Endothelial cell of umbilical vein (primary cell): ENCODE measurements at regions not wholly inside any gene's neighbourhood (a gene's known extent, or its start where the extent isn't known, plus 50 kb on each side); places are given as distances from the start of the nearest gene placed in this dataset.

Experiments used
- BruUV-seq: library from RNA; stranded (reverse); fragments of 400-500 nt; replicated peaks from 2 replicates; lab custom pipeline; 2021; lab: Mats Ljungman, UMichigan
- CTCF ChIA-PET: fragments of 300-600, 350-600 bp; sonication (Branson Sonifier 250); formaldehyde crosslinking; loops from one replicate; lab custom pipeline; 2021; ENCODE audit warnings: antibody characterized with exemption, inconsistent platforms; lab: Charles Lee
- POLR2A ChIA-PET: fragments of 300-600, 350-600 bp; sonication (Branson Sonifier 250); formaldehyde crosslinking; loops from one replicate; lab custom pipeline; 2021; ENCODE audit warnings: antibody characterized with exemption, inconsistent platforms; lab: Charles Lee
- DNase-seq: peaks from one replicate; pipeline ENCODE4 v3.0.0-alpha.2; 2011; ENCODE audit warnings: low read depth, low spot score
- FAIRE-seq: peaks from 2 replicates; lab custom pipeline; 2011; peaks lifted over from hg19 to GRCh38; lab: Jason Lieb, UNC
- H2AFZ ChIP-seq: 2 replicates; pipeline ENCODE4 v1.6.0; 2012; ENCODE audit warnings: low read depth, low read length, control low read depth, inconsistent platforms
- H3K27ac ChIP-seq: 2 replicates; pipeline ENCODE4 v1.5.1; 2011; ENCODE audit warnings: low read depth, mild to moderate bottlenecking, control low read depth, low read length, moderate library complexity; ENCODE audit not compliant: insufficient read depth
- H3K27me3 ChIP-seq, 2 experiments: 2 replicates each; pipeline versions ENCODE4 v1.6.0 to v1.6.1; 2011; ENCODE audit warnings: low read length in 2 of 2, mixed read lengths in 1 of 2; ENCODE audit not compliant: control insufficient read depth in 2 of 2, insufficient read depth in 2 of 2
- H3K36me3 ChIP-seq, 2 experiments: 2 replicates in 1 of 2; 3 replicates in 1 of 2; pipeline ENCODE4 v1.5.1; 2011; ENCODE audit warnings: low read length in 2 of 2, mild to moderate bottlenecking in 1 of 2, moderate library complexity in 1 of 2; ENCODE audit not compliant: control insufficient read depth in 2 of 2, insufficient read depth in 2 of 2; ENCODE audit errors: extremely low read depth in 1 of 2
- H3K4me1 ChIP-seq: 3 replicates; pipeline ENCODE4 v1.5.1; 2011; ENCODE audit warnings: mild to moderate bottlenecking, low read length; ENCODE audit not compliant: control insufficient read depth, insufficient read depth; ENCODE audit errors: extremely low read depth
- H3K4me2 ChIP-seq: 2 replicates; pipeline ENCODE4 v1.6.1; 2011; ENCODE audit warnings: low read length, control low read depth, mixed read lengths; ENCODE audit not compliant: insufficient read depth
- H3K4me3 ChIP-seq, 3 experiments: fragments of 200-600 bp in 1 of 3; sonication (generic), shearing (Covaris generic) in 1 of 3; replicated peaks in 1 of 3; 2 replicates each; pipeline ENCODE4 v1.5.1; 2011 to 2016; ENCODE audit warnings: control low read depth in 3 of 3, low read length in 3 of 3, mild to moderate bottlenecking in 2 of 3, inconsistent platforms in 1 of 3, low read depth in 1 of 3, moderate library complexity in 1 of 3; ENCODE audit not compliant: insufficient read depth in 1 of 3
- H3K79me2 ChIP-seq: 2 replicates; pipeline ENCODE4 v1.6.0; 2012; ENCODE audit warnings: low read length, inconsistent platforms; ENCODE audit not compliant: control insufficient read depth, insufficient read depth
- H3K9ac ChIP-seq: replicated peaks from 2 replicates; pipeline ENCODE3; 2011; ENCODE audit warnings: low read length, control low read depth; ENCODE audit not compliant: insufficient read depth; ENCODE audit errors: extremely low read depth
- H3K9me1 ChIP-seq: replicated peaks from 3 replicates; pipeline ENCODE4 v1.6.0; 2011; ENCODE audit warnings: mild to moderate bottlenecking, low read length; ENCODE audit not compliant: control insufficient read depth, insufficient read depth; ENCODE audit errors: extremely low read depth
- H3K9me3 ChIP-seq: replicated peaks from 2 replicates; pipeline ENCODE4 v1.5.1; 2012; ENCODE audit warnings: low read length, inconsistent platforms; ENCODE audit not compliant: control insufficient read depth, insufficient read depth
- H4K20me1 ChIP-seq: replicated peaks from 2 replicates; pipeline ENCODE3; 2011; ENCODE audit warnings: mild to moderate bottlenecking, low read length; ENCODE audit not compliant: control insufficient read depth, insufficient read depth; ENCODE audit errors: extremely low read depth
- EZH2 ChIP-seq: IDR thresholded peaks from 2 replicates; pipeline ENCODE4 v1.6.1; 2012; ENCODE audit warnings: borderline replicate concordance, low read depth, mild to moderate bottlenecking, moderate library complexity, low read length, inconsistent platforms; ENCODE audit not compliant: severe bottlenecking
- FOS ChIP-seq: IDR thresholded peaks from 2 replicates; pipeline ENCODE4 v1.6.1; 2011; ENCODE audit warnings: mild to moderate bottlenecking, low read length, moderate library complexity, borderline replicate concordance; ENCODE audit not compliant: insufficient read depth
- GATA2 ChIP-seq: IDR thresholded peaks from 2 replicates; pipeline ENCODE4 v1.7.0; 2011; ENCODE audit warnings: low read depth, mild to moderate bottlenecking, moderate library complexity, mixed read lengths, low read length; ENCODE audit not compliant: insufficient read length, insufficient read depth
- JUN ChIP-seq: IDR thresholded peaks from 2 replicates; pipeline ENCODE4 v1.6.1; 2011; ENCODE audit warnings: borderline replicate concordance, low read depth; ENCODE audit not compliant: insufficient read length, insufficient read depth
- MYC ChIP-seq: IDR thresholded peaks from one replicate; pipeline ENCODE4 v1.6.1; 2011; ENCODE audit warnings: mild to moderate bottlenecking, low read depth, low read length
- POLR2A ChIP-seq: IDR thresholded peaks from 2 replicates; pipeline ENCODE4 v1.6.1; 2012; ENCODE audit warnings: low read depth, mild to moderate bottlenecking, control low read depth, low read length
- POLR2AphosphoS5 ChIP-seq: IDR thresholded peaks from 2 replicates; pipeline ENCODE4 v1.6.1; 2012; ENCODE audit warnings: low read depth, mild to moderate bottlenecking, control low read depth, low read length, moderate library complexity; ENCODE audit not compliant: insufficient read depth
- dilution Hi-C: fragments of 300-500 bp; cut with MboI; formaldehyde crosslinking; loops from one replicate; pipeline ENCODE4 v1.15.0; 2019; ENCODE audit warnings: low sequenced_read_pairs; ENCODE audit not compliant: extremely low pct_ligation_motif_present
- intact Hi-C: fragments of 100-400 bp; cut with micrococcal nuclease; formaldehyde crosslinking; loops from one replicate; pipeline ENCODE4 v1.10.0; 2022
- TF ChIP-seq, protein P1 (sequence below), 2 donors: IDR thresholded peaks; 1 replicate in 1 of 2; 2 replicates in 1 of 2; pipeline ENCODE4 v1.5.1; 2011; ENCODE audit warnings: low read length in 2 of 2, mild to moderate bottlenecking in 2 of 2, moderate library complexity in 2 of 2, control low read depth in 1 of 2, inconsistent platforms in 1 of 2, low read depth in 1 of 2; ENCODE audit not compliant: insufficient read depth in 1 of 2; ENCODE audit errors: extremely low read depth in 1 of 2
- TF ChIP-seq, protein P2 (sequence below): IDR thresholded peaks from 2 replicates; pipeline ENCODE4 v1.6.1; 2011; ENCODE audit not compliant: insufficient read depth, insufficient read length

DNA sequence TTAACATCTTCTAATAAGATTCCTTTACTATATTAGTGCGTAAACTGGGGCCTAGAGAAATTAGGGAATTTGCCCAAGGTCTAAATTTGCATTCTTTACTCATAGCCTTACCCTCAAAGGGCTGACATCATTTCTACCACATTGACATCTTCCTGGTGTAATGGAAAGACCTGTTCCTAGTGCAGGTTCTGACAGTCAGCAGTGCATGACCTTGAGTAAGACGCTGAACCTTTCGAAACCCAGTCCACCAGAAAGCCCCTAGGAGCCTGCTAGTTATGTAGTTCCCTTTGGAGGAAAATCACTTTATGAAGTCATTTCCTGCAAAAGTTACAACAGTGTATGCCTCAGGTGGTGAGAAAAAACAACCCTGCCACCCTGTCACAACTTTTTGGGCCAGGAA is 388.3 kb downstream of the TNS1 start:
- H3K27ac ChIP-seq, result no peak overlapping the region
- no peak overlapping the region for H3K4me3 ChIP-seq
- ChIA-PET CTCF (no interaction called here), POLR2A (no interaction called here)
- no peaks in the 10 kb centered on the region for H3K9me3 ChIP-seq
- H3K4me1 ChIP-seq, result no peaks in the 10 kb centered on the region
- no peaks in the 10 kb centered on the region for H3K9me1 ChIP-seq
- H3K9ac ChIP-seq, result no peak overlapping the region
- BruUV-seq, result no TSS peak
- no peaks in the 10 kb centered on the region for H3K27me3 ChIP-seq
- H3K4me2 ChIP-seq, result no peak overlapping the region
- no peaks in the 10 kb centered on the region for H3K36me3 ChIP-seq
- intact Hi-C loops (no loop called here), dilution Hi-C loops (no loop called here)
- FAIRE-seq (no peak), DNase-seq (no peak)
- no peaks in the 10 kb centered on the region for H4K20me1 ChIP-seq
- no peak for TF ChIP-seq POLR2AphosphoS5
- no peak for TF ChIP-seq JUN
- TF ChIP-seq, protein P1, sequence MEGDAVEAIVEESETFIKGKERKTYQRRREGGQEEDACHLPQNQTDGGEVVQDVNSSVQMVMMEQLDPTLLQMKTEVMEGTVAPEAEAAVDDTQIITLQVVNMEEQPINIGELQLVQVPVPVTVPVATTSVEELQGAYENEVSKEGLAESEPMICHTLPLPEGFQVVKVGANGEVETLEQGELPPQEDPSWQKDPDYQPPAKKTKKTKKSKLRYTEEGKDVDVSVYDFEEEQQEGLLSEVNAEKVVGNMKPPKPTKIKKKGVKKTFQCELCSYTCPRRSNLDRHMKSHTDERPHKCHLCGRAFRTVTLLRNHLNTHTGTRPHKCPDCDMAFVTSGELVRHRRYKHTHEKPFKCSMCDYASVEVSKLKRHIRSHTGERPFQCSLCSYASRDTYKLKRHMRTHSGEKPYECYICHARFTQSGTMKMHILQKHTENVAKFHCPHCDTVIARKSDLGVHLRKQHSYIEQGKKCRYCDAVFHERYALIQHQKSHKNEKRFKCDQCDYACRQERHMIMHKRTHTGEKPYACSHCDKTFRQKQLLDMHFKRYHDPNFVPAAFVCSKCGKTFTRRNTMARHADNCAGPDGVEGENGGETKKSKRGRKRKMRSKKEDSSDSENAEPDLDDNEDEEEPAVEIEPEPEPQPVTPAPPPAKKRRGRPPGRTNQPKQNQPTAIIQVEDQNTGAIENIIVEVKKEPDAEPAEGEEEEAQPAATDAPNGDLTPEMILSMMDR (IDR thresholded peaks at IDR 0.05; ENCODE audit: extremely low read depth in 1 of 2, insufficient read depth in 1 of 2, low read depth in 1 of 2, low read length in 2 of 2), result no peak
- TF ChIP-seq EZH2, result no peak
- TF ChIP-seq POLR2A, result no peak
- TF ChIP-seq, protein P2, sequence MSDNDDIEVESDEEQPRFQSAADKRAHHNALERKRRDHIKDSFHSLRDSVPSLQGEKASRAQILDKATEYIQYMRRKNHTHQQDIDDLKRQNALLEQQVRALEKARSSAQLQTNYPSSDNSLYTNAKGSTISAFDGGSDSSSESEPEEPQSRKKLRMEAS, result no peak
- no peak for TF ChIP-seq GATA2
- TF ChIP-seq FOS, result no peak
- no peak for TF ChIP-seq MYC
- no peaks in the 10 kb centered on the region for H3K79me2 ChIP-seq
- H2AFZ ChIP-seq, result no peak overlapping the region
